Adrenal gland (tissue), 9 donors: ENCODE measurements at regions not wholly inside any gene's neighbourhood (a gene's known extent, or its start where the extent isn't known, plus 50 kb on each side); places are given as distances from the start of the nearest gene placed in this dataset.

Experiments
- DNase-seq, 7 donors: peaks; one replicate each; pipeline ENCODE4 v3.0.0-alpha.2; 2019 to 2020
- H3K27ac ChIP-seq, 5 donors: fragments of 200-600 bp; sonication (generic) in 4 of 5; 1 replicate in 3 of 5; 2 replicates in 2 of 5; pipeline versions ENCODE4 v1.5.1 to v1.8.0; 2016 to 2020; ENCODE audit warnings: mild to moderate bottlenecking in 1 of 5
- H3K27me3 ChIP-seq: fragments of 200-600 bp; 2 replicates; pipeline ENCODE4 v1.8.0; 2021
- H3K36me3 ChIP-seq, 2 donors: fragments of 200-600 bp; replicated peaks in 1 of 2; 1 replicate in 1 of 2; 2 replicates in 1 of 2; pipeline versions ENCODE4 v1.5.1 to v1.8.0; 2018 to 2022
- H3K4me1 ChIP-seq, 2 donors: fragments of 200-600 bp; replicated peaks in 1 of 2; 1 replicate in 1 of 2; 2 replicates in 1 of 2; pipeline versions ENCODE4 v1.5.1 to v1.8.0; 2018 to 2021
- H3K4me3 ChIP-seq, 4 donors: fragments of 200-600 bp; sonication (generic) in 3 of 4; one replicate each; pipeline ENCODE4 v1.5.1; 2016 to 2018
- H3K9me3 ChIP-seq, 3 donors: fragments of 200-600 bp; sonication (generic) in 1 of 3; replicated peaks in 1 of 3; 1 replicate in 2 of 3; 2 replicates in 1 of 3; pipeline versions ENCODE4 v1.5.1 to v1.8.0; 2016 to 2021
- POLR2A ChIP-seq, 2 donors: fragments of 450-650 bp; IDR thresholded peaks; one replicate each; pipeline ENCODE4 v1.6.1; 2017; ENCODE audit warnings: antibody characterized with exemption in 2 of 2, mild to moderate bottlenecking in 2 of 2, moderate library complexity in 1 of 2
- WGBS, 4 donors: extraction: QIAGEN DNeasy Blood & Tissue Kit in 2 of 4; methylation state at CpG; one replicate each; pipeline versions ENCODE4 v1.1.5 to v1.1.7; 2013 to 2017; 5-methylcytosine and 5-hydroxymethylcytosine counted together
- intact Hi-C, 2 donors: fragments of 100-400 bp; cut with DNase I; formaldehyde crosslinking; loops; one replicate each; pipeline versions ENCODE4 v1.14.1 to v1.15.0; 2022 to 2023
- TF ChIP-seq, protein P1 (sequence below), 6 experiments: fragments of 450-650 bp in 4 of 6; fragments of 200-600 bp in 2 of 6; sonication (generic) in 1 of 6; IDR thresholded peaks; 1 replicate in 5 of 6; 2 replicates in 1 of 6; pipeline versions ENCODE4 v1.5.1 to v1.8.0; 2016 to 2021; ENCODE audit warnings: antibody characterized with exemption in 6 of 6, mild to moderate bottlenecking in 2 of 6, moderate library complexity in 1 of 6
- donor health status: healthy with polysubstance abuse.
- donor health status: Bipolar disorder and iron deficiency.
- donor health status: DM: yes; HTN: yes; CAD: no.
- donor health status: DM: no; HTN: no; CAD: no.
- donor health status: DM: no; HTN: no; CAD: no.

GRCh38 chr3:43170553-43170952 lies 64.7 kb upstream of the POMGNT2 start:
- no peaks in the 10 kb centered on the region for H3K36me3 ChIP-seq
- H3K4me3 ChIP-seq: no peak overlapping the region
- H3K27me3 ChIP-seq: no peaks in the 10 kb centered on the region
- H3K9me3 ChIP-seq: peaks cover 0 to 4% (median 0%) of the 10 kb centered on the region in 3 donors
- no peak overlapping the region for H3K27ac ChIP-seq
- intact Hi-C loops: no loop called here
- H3K4me1 ChIP-seq: no peaks in the 10 kb centered on the region
- 76 to 84% (median 78%) methylated on average over 7 of the region's 7 CpGs for WGBS, 4 donors
- TF ChIP-seq, protein P1, sequence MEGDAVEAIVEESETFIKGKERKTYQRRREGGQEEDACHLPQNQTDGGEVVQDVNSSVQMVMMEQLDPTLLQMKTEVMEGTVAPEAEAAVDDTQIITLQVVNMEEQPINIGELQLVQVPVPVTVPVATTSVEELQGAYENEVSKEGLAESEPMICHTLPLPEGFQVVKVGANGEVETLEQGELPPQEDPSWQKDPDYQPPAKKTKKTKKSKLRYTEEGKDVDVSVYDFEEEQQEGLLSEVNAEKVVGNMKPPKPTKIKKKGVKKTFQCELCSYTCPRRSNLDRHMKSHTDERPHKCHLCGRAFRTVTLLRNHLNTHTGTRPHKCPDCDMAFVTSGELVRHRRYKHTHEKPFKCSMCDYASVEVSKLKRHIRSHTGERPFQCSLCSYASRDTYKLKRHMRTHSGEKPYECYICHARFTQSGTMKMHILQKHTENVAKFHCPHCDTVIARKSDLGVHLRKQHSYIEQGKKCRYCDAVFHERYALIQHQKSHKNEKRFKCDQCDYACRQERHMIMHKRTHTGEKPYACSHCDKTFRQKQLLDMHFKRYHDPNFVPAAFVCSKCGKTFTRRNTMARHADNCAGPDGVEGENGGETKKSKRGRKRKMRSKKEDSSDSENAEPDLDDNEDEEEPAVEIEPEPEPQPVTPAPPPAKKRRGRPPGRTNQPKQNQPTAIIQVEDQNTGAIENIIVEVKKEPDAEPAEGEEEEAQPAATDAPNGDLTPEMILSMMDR (IDR thresholded peaks at IDR 0.05): no peak
- no peak for TF ChIP-seq POLR2A (IDR thresholded peaks at IDR 0.05)
- peak in 1 of 7 donors; percentile 6 for DNase-seq

GRCh38 chr3:43169987-43170386 lies 64.1 kb upstream of the POMGNT2 start:
- peaks cover 0 to 4% (median 0%) of the 10 kb centered on the region in 3 donors for H3K9me3 ChIP-seq
- no peak overlapping the region for H3K4me3 ChIP-seq
- intact Hi-C loops: no loop called here
- 68 to 87% (median 83%) methylated on average over 4 of the region's 4 CpGs for WGBS, 4 donors
- H3K27me3 ChIP-seq: no peaks in the 10 kb centered on the region
- TF ChIP-seq POLR2A (IDR thresholded peaks at IDR 0.05): no peak
- TF ChIP-seq, protein P1 (IDR thresholded peaks at IDR 0.05): no peak
- no peak overlapping the region for H3K27ac ChIP-seq
- H3K4me1 ChIP-seq: no peaks in the 10 kb centered on the region
- no peaks in the 10 kb centered on the region for H3K36me3 ChIP-seq
- peak in 1 of 7 donors; percentile 10 for DNase-seq

DNA sequence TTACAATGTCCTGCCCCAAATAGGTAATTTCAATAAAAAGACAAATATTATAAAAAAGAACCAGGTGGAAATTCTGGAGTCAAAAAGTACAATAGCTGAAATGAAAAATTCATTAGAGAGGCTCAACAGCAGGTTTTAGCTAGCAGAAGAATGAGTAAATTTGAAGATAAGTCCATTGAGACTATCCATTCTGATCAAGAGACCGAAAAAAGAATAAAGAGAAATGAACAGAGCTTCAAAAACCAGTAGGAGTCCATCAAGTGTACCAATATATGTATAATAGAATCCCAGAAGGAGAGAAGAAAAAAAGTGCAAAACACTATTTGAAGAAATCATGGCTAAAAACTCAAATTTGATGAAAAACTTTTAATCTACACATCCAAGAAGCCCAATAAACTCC lies 60.5 kb upstream of the POMGNT2 start:
- H3K9me3 ChIP-seq: peaks cover 0 to 4% (median 0%) of the 10 kb centered on the region in 3 donors
- intact Hi-C loops: no loop called here
- TF ChIP-seq POLR2A (IDR thresholded peaks at IDR 0.05): no peak
- TF ChIP-seq, protein P1 (IDR thresholded peaks at IDR 0.05): no peak
- no peaks in the 10 kb centered on the region for H3K36me3 ChIP-seq
- H3K27ac ChIP-seq: no peak overlapping the region
- DNase-seq: no peak
- WGBS, 4 donors: 41 to 76% (median 69%) methylated on average over 1 of the region's 1 CpG
- no peak overlapping the region for H3K4me3 ChIP-seq
- H3K4me1 ChIP-seq: peaks cover 0 to 7% of the 10 kb centered on the region in 2 donors
- H3K27me3 ChIP-seq: no peaks in the 10 kb centered on the region

GRCh38 chr3:43165786-43166185 lies 59.9 kb upstream of the POMGNT2 start:
- H3K4me3 ChIP-seq: no peak overlapping the region
- intact Hi-C loops: no loop called here

More at GRCh38 chr3:43165786-43166185, 59.9 kb upstream of the POMGNT2 start:
- H3K36me3 ChIP-seq: no peaks in the 10 kb centered on the region
- peaks cover 0 to 4% (median 0%) of the 10 kb centered on the region in 3 donors for H3K9me3 ChIP-seq
- DNase-seq: no peak
- 86 to 90% (median 87%) methylated on average over 3 of the region's 3 CpGs for WGBS, 4 donors
- H3K27ac ChIP-seq: no peak overlapping the region
- no peak for TF ChIP-seq POLR2A (IDR thresholded peaks at IDR 0.05)
- TF ChIP-seq, protein P1 (IDR thresholded peaks at IDR 0.05): no peak
- peaks cover 0 to 7% of the 10 kb centered on the region in 2 donors for H3K4me1 ChIP-seq
- H3K27me3 ChIP-seq: no peaks in the 10 kb centered on the region
